BLaER1 treated with 17β-estradiol and CSF1 and Interleukin-3, amounts not matched to agents 10 nM and 100 nM (cell line): ENCODE measurements at regions not wholly inside any gene's neighbourhood (a gene's known extent, or its start where the extent isn't known, plus 50 kb on each side); places are given as distances from the start of the nearest gene placed in this dataset.

ENCODE experiments used
- H3K27ac ChIP-seq, 11 experiments: shearing (Covaris generic); formaldehyde crosslinking; 2 replicates each; pipeline ENCODE4 v1.8.1; 2022
- H3K27me3 ChIP-seq, 11 experiments: shearing (Covaris generic); formaldehyde crosslinking; 2 replicates each; pipeline ENCODE4 v1.8.1; 2022
- H3K36me3 ChIP-seq, 11 experiments: shearing (Covaris generic); formaldehyde crosslinking; 2 replicates each; pipeline ENCODE4 v1.8.1; 2022
- H3K4me1 ChIP-seq, 10 experiments: shearing (Covaris generic); formaldehyde crosslinking; 2 replicates each; pipeline ENCODE4 v1.8.1; 2022
- H3K4me2 ChIP-seq, 11 experiments: shearing (Covaris generic); formaldehyde crosslinking; 2 replicates each; pipeline ENCODE4 v1.8.1; 2022
- H3K4me3 ChIP-seq, 10 experiments: shearing (Covaris generic); formaldehyde crosslinking; 2 replicates each; pipeline ENCODE4 v1.8.1; 2022
- H3K9ac ChIP-seq, 11 experiments: shearing (Covaris generic); formaldehyde crosslinking; 2 replicates each; pipeline ENCODE4 v1.8.1; 2022
- H3K9me3 ChIP-seq, 11 experiments: shearing (Covaris generic); formaldehyde crosslinking; replicated peaks in 1 of 11; 2 replicates each; pipeline ENCODE4 v1.8.1; 2022
- H4K20me1 ChIP-seq, 11 experiments: shearing (Covaris generic); formaldehyde crosslinking; 2 replicates each; pipeline ENCODE4 v1.8.1; 2022
- Cebpa-rat ChIP-seq, 11 experiments: shearing (Covaris generic); IDR thresholded peaks; 2 replicates each; pipeline ENCODE4 v1.8.1; 2022

- TF ChIP-seq Cebpa-rat (IDR thresholded peaks at IDR 0.05), result no peak
- peak overlapping the region in 3 of 11 experiments; percentile 3 to 28 (median 7); a peak in 4 of 22 replicates for H3K4me2 ChIP-seq
- no peak overlapping the region for H3K27ac ChIP-seq
- no peak overlapping the region for H3K9ac ChIP-seq
- peaks cover 0 to 19% (median 9%) of the 10 kb centered on the region in 11 experiments; a peak in 9 of 22 replicates for H3K9me3 ChIP-seq
- no peak overlapping the region for H3K4me3 ChIP-seq
- H4K20me1 ChIP-seq, result no peaks in the 10 kb centered on the region
- H3K27me3 ChIP-seq, result no peaks in the 10 kb centered on the region
- H3K36me3 ChIP-seq, result no peaks in the 10 kb centered on the region
- peaks cover 0 to 15% (median 0%) of the 10 kb centered on the region in 10 experiments; a peak in 6 of 20 replicates for H3K4me1 ChIP-seq
Measured at GRCh38 chr3:197381371-197381770, 83.0 kb upstream of the DLG1 start.

- H3K9me3 ChIP-seq, result peaks cover 0 to 19% (median 9%) of the 10 kb centered on the region in 11 experiments; a peak in 9 of 22 replicates
- H3K4me2 ChIP-seq, result peak overlapping the region in 4 of 11 experiments; percentile 1 to 28 (median 5); a peak in 3 of 22 replicates
- no peak for TF ChIP-seq Cebpa-rat (IDR thresholded peaks at IDR 0.05)
- H3K36me3 ChIP-seq, result no peaks in the 10 kb centered on the region
- no peaks in the 10 kb centered on the region for H3K27me3 ChIP-seq
- H3K4me3 ChIP-seq, result no peak overlapping the region
- peaks cover 0 to 15% (median 0%) of the 10 kb centered on the region in 10 experiments; a peak in 6 of 20 replicates for H3K4me1 ChIP-seq
- no peaks in the 10 kb centered on the region for H4K20me1 ChIP-seq
- no peak overlapping the region for H3K9ac ChIP-seq
- H3K27ac ChIP-seq, result no peak overlapping the region
Measured at GRCh38 chr3:197380786-197381185, 82.4 kb upstream of the DLG1 start.

DNA sequence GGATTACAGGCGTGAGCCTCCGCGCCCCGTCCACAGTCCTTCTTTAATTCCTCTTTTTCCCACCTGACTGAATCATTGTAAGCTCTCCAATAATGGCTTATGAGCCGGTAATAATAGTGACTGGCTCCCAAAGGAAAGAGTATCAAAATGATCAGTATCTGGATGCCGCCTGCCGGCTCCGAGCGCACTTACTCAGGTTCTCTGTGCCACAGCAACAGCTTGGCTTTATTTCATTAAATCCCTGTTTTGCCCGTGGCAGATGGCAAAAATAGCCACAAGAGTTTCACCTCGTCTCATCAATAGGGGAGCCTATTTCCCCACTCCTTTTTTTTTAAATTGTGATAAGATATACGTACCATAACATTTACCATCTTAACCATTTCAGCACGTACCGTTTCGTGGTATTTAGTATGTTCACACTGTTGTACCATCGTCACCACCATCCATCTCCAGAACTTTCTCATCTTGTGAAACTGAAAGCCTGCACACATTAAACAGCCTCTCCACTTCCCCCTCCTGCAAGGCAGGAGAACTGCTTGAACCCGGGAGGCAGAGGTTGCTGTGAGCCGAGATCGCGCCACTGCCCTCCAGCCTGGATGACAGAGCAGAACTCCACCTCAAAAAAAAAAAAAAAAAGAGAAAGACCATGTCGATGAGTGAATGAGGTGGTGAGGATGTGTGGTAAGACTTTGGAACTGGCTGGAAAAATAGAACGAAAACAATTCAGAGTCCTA is 80.7 kb upstream of the DLG1 start:
- no peak for TF ChIP-seq Cebpa-rat (IDR thresholded peaks at IDR 0.05)
- Histone ChIP-seq H3K27ac (no peak overlapping the region), H3K9ac (no peak overlapping the region), H3K4me2 (no peak overlapping the region), H4K20me1 (no peaks in the 10 kb centered on the region), H3K4me1 (peaks cover 0 to 15% (median 0%) of the 10 kb centered on the region in 10 experiments; a peak in 6 of 20 replicates), H3K4me3 (no peak overlapping the region), H3K36me3 (no peaks in the 10 kb centered on the region), H3K9me3 (peaks cover 0 to 5% (median 3%) of the 10 kb centered on the region in 11 experiments; a peak in 8 of 22 replicates), H3K27me3 (no peaks in the 10 kb centered on the region)

GRCh38 chr3:197376735-197377555 is 78.5 kb upstream of the DLG1 start:
- no peak for TF ChIP-seq Cebpa-rat (IDR thresholded peaks at IDR 0.05)
- Histone ChIP-seq H3K27ac (no peak overlapping the region), H4K20me1 (no peaks in the 10 kb centered on the region), H3K4me3 (no peak overlapping the region), H3K27me3 (no peaks in the 10 kb centered on the region), H3K4me2 (no peak overlapping the region), H3K36me3 (no peaks in the 10 kb centered on the region), H3K9me3 (no peaks in the 10 kb centered on the region), H3K9ac (no peak overlapping the region), H3K4me1 (peaks cover 0 to 15% (median 0%) of the 10 kb centered on the region in 10 experiments; a peak in 6 of 20 replicates)

DNA sequence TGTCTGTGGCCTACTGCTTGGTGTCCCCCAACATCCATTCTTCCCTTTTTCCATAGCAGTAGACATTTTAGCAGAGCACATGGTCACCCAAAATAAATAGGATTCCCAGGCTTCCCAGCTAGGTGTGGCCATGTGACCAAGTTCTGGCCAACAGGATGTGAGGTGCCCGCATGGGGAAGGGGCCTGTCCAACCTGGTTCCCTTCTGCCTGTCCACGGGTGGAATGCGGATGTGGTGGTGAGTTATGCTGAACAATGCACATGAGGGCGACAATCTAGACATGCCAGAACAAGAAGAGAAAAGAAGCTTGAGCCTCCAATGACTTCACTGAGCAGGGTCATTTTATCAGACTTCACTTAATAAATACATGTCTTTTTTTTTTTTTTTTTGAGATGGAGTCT is 77.6 kb upstream of the DLG1 start:
- H3K4me2 ChIP-seq, result no peak overlapping the region
- H3K4me1 ChIP-seq, result peaks cover 0 to 7% (median 0%) of the 10 kb centered on the region in 10 experiments; a peak in 5 of 20 replicates
- no peak overlapping the region for H3K27ac ChIP-seq
- H3K4me3 ChIP-seq, result no peak overlapping the region
- no peaks in the 10 kb centered on the region for H4K20me1 ChIP-seq
- H3K9ac ChIP-seq, result no peak overlapping the region
- H3K27me3 ChIP-seq, result no peaks in the 10 kb centered on the region
- H3K36me3 ChIP-seq, result no peaks in the 10 kb centered on the region
- no peaks in the 10 kb centered on the region for H3K9me3 ChIP-seq
- TF ChIP-seq Cebpa-rat (IDR thresholded peaks at IDR 0.05), result no peak

- H3K4me2 ChIP-seq, result no peak overlapping the region
- H3K27ac ChIP-seq, result no peak overlapping the region
- no peaks in the 10 kb centered on the region for H3K9me3 ChIP-seq
- TF ChIP-seq Cebpa-rat (IDR thresholded peaks at IDR 0.05), result no peak
- H3K27me3 ChIP-seq, result no peaks in the 10 kb centered on the region
- H3K36me3 ChIP-seq, result no peaks in the 10 kb centered on the region
- no peak overlapping the region for H3K4me3 ChIP-seq
- no peaks in the 10 kb centered on the region for H3K4me1 ChIP-seq
- no peaks in the 10 kb centered on the region for H4K20me1 ChIP-seq
- no peak overlapping the region for H3K9ac ChIP-seq
Measured at GRCh38 chr3:197375001-197375441, 76.6 kb upstream of the DLG1 start.

DNA sequence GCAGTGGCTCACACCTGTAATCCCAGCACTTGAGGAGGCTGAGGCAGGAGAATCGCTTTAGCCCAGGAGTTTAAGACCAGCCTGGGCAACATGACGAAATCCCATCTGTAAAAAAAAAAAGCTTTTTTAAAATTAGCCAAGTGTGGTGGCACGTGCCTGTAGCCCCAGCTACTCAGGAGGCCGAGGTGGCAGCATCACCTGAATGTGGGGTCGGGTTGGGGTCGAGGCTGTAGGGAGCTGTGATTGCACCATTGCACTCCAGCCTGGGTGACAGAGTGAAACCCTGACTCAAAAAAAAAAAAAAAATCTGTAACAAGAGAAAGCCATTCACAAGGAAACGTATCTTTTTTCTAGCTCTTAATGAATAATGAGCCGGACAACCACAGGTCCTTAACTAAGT is 74.7 kb upstream of the DLG1 start:
- no peaks in the 10 kb centered on the region for H3K9me3 ChIP-seq
- no peak overlapping the region for H3K27ac ChIP-seq
- no peaks in the 10 kb centered on the region for H3K27me3 ChIP-seq
- no peaks in the 10 kb centered on the region for H4K20me1 ChIP-seq
- H3K4me2 ChIP-seq, result no peak overlapping the region
- H3K36me3 ChIP-seq, result no peaks in the 10 kb centered on the region
- no peak overlapping the region for H3K9ac ChIP-seq
- H3K4me3 ChIP-seq, result no peak overlapping the region
- TF ChIP-seq Cebpa-rat (IDR thresholded peaks at IDR 0.05), result no peak
- 0 out of 20 replicates have a peak, but pooled peaks cover 0 to 6% (median 0%) of the 10 kb centered on the region in 10 experiments for H3K4me1 ChIP-seq

DNA sequence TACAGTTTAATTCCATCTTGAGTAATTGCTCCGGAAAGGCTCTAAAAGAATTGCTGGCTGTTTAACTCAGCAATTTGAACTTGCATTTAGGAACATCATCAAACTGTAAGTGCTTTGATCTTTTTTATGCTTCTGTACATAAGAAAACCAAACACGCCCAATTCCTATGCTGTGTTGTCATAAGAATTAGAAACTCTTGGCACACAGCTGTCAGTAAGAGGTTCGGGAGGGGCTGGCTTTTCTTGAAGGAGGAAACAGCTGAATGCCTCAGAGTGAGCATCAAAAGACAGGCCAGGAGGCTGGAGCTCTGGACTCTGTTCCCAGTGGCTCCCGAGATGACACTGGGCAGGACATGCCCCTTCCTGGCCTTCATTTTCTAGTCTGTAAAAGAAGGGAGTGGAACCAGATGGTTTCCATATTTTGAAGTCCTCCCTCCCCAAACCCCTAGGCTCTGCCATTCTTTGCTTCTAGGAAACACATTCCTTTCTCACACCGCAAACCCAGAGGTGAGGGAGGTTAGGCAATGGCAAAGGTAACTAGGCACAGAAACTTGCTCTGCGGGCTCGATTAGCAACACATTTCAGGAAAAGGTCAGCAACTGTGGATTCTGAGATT is 73.7 kb upstream of the DLG1 start:
- Histone ChIP-seq H3K36me3 (no peaks in the 10 kb centered on the region), H3K27ac (no peak overlapping the region), H3K4me2 (no peak overlapping the region), H3K27me3 (no peaks in the 10 kb centered on the region), H3K9ac (no peak overlapping the region), H3K4me1 (0 out of 20 replicates have a peak, but pooled peaks cover 0 to 6% (median 0%) of the 10 kb centered on the region in 10 experiments), H4K20me1 (no peaks in the 10 kb centered on the region), H3K9me3 (no peaks in the 10 kb centered on the region), H3K4me3 (no peak overlapping the region)
- no peak for TF ChIP-seq Cebpa-rat (IDR thresholded peaks at IDR 0.05)

GRCh38 chr3:197371591-197372046 is 73.2 kb upstream of the DLG1 start:
- no peak overlapping the region for H3K27ac ChIP-seq
- no peaks in the 10 kb centered on the region for H3K36me3 ChIP-seq
- H3K9me3 ChIP-seq, result no peaks in the 10 kb centered on the region
- H4K20me1 ChIP-seq, result no peaks in the 10 kb centered on the region
- H3K4me2 ChIP-seq, result no peak overlapping the region
- TF ChIP-seq Cebpa-rat (IDR thresholded peaks at IDR 0.05), result no peak
- H3K4me3 ChIP-seq, result no peak overlapping the region
- H3K9ac ChIP-seq, result no peak overlapping the region
- H3K27me3 ChIP-seq, result no peaks in the 10 kb centered on the region
- 0 out of 20 replicates have a peak, but pooled peaks cover 0 to 6% (median 0%) of the 10 kb centered on the region in 10 experiments for H3K4me1 ChIP-seq
